Activated CD4-positive, alpha-beta T cell treated with anti-CD3 and anti-CD28 coated beads for 24 hours (primary cell): ENCODE measurements at regions not wholly inside any gene's neighbourhood (a gene's known extent, or its start where the extent isn't known, plus 50 kb on each side); places are given as distances from the start of the nearest gene placed in this dataset.
"Not testable (repeated sequence)": the region's sequence is repeated elsewhere in the genome, so short reads cannot be mapped to it uniquely, and the experiment has no call there.

Source experiments
- DNase-seq, 2 donors: peaks; one replicate each; pipeline ENCODE4 v3.0.0-alpha.2; 2020; ENCODE audit warnings: low read depth in 2 of 2

GRCh38 chr13:44664308-44664707 is 88.2 kb upstream of the TSC22D1 start:
- no peak for DNase-seq

DNA sequence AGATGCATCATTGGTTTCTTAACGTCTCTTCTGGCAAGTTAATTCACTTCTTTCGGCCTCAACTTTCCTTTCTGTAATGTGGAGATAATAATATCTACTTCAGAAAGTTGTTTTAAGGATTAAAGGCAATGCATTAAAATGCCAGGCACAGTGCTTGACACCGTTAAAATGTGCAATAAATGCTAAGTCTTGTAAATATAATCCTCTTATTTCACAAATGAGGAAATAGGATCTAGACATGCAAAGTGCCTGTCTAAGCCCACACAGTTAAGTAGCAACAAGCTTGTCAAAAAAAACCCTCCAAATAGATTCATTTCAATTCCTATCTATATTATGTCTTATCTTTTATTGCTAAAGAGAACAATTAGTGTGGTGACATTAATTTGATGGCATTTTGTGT is 86.4 kb upstream of the TSC22D1 start:
- no peak for DNase-seq

DNA sequence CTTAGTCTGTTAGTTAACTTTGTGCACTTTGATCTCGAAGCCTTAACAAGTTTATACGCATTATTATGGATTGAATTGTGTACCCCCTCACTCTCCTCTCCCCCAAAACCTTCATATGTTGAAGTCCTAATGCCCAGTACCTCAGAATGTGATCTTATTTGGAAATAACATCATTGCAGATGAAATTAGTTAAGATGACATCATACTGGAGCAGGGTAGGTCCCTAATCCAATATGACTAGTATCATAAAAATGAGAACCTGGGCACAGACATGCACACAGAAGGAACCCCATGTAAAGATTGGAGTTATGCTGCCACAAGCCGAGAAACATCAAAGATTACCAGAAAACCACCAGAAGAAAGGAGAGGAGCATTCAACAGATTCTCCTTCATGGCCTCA is 85.8 kb upstream of the TSC22D1 start:
- DNase-seq: no peak

DNA sequence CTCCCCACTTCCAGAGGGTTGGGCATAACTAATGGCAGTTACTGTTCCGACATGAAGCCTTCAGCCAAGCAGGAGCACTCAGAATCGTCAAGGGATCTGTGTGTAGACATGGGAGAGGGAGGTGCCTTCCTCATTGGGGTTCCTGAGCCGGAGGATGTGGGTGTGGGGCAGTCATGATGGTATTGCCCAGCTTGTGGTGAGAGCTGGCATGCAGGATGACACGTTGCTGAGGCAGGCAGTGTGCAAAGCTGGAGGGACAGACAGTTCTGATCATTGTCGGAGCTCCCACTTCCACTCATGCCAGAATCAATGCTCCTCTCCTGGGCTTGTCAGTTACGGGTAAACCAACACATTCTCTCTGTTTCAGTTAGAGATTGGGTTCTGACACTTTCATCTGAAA is 83.9 kb upstream of the TSC22D1 start:
- no peak for DNase-seq

- no peak for DNase-seq
These were observed 77.0 kb upstream of the TSC22D1 start for GRCh38 chr13:44652962-44653660.

DNA sequence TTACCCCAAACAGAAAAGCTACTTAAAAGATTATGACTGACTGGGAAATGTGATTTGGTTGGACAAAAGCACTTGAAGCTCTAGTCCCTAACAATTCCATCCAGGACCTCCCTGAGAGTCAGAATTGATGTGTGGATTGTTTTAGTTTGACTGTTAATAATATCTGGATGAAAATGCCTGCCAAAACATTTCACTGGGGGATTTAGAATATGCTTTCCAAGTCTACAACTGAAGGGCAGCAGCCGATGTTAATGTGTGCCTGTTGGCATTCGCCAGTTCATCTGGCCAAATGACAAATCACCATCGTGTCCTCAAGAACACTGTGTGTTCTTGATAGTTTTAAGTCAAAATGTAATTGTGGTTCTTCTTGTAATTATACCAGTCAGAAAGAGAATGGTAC is 76.0 kb upstream of the TSC22D1 start:
- DNase-seq: no peak

DNA sequence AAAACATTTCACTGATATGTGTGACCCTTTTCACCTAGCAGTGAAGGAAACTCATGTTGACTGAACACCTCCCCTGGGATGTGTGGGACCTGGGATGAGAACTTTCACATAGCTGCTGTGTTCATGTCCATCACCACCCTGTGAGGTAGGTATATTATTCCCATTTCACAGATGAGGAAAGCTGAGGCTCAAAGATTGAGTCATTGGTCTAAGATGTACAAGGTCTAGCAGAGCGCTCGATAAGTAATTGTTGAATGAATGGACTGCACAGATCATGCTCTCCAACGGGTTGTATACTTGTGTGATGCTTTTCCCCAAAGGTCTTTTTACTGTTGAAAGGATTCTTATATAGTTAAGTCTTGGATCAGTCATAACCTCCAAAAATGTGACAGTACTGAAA is 75.6 kb upstream of the TSC22D1 start:
- no peak for DNase-seq

GRCh38 chr13:44651209-44651608 is 75.1 kb upstream of the TSC22D1 start:
- no peak for DNase-seq

- no peak for DNase-seq
These were observed 73.7 kb upstream of the TSC22D1 start for GRCh38 chr13:44649834-44650233.

GRCh38 chr13:44649104-44649428 is 72.9 kb upstream of the TSC22D1 start:
- peak in 1 of 2 donors; percentile 14 for DNase-seq

- DNase-seq: no peak
These were observed 72.4 kb upstream of the TSC22D1 start for GRCh38 chr13:44648392-44649103.

DNA sequence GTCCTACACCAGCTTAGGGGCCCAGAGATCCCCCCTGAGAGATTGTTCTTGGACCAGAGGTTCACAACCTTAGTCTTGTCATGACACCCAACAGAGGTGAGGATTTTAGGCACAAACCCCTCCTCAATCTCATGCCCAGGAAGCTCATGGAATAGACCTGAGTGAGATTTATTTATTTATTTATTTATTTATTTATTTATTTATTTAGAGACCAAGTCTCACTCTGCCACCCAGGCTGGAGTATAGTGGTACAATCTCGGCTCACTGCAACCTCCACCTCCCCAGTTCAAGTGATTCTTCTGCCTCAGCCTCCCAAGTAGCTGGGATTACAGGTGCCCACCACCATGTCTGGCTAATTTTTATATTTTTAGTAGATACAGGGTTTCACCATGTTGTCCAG is 71.4 kb upstream of the TSC22D1 start:
- not testable (repeated sequence) for DNase-seq

- DNase-seq: no peak
These were observed 69.9 kb upstream of the TSC22D1 start for GRCh38 chr13:44646044-44646443.

DNA sequence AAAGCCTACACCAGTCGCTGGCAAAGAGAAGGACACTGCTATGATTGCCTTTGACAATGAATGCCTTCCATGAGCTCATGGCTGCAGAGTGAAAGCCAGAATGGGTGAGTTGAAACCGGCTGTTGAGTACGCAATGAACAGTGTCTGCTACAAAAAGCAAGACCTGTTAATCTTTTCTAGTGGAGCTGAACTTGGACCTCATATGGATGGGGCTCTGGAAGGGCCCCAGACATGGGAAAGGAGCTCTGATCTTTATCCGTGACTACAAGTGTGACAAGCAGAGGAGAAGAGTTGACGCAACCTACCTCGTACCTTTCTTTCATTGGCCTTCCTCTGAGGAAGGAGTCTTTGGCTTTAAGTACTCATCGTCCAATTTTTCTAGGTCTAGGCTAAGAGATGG is 67.1 kb upstream of the TSC22D1 start:
- DNase-seq: no peak

DNA sequence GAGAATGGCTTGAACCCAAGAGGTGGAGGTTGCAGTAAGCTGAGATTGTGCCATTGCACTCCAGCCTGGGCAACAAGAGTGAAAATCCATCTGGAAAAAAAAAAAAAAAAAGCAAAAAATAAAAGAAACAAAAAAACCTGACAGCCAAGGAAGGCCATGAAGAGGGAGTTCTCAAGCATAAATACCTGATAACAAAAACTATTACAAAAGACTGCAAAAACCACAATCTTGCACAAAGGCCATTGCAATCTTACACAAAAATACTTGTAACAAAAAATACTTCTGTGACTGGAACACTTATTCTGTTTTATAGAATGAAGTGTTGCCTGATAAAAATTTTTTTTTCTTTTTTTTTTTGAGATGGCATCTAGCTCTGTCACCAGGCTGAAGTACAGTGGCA is 61.5 kb upstream of the TSC22D1 start:
- DNase-seq: no peak

GRCh38 chr13:44629465-44630183 is 53.5 kb upstream of the TSC22D1 start:
- no peak for DNase-seq

DNA sequence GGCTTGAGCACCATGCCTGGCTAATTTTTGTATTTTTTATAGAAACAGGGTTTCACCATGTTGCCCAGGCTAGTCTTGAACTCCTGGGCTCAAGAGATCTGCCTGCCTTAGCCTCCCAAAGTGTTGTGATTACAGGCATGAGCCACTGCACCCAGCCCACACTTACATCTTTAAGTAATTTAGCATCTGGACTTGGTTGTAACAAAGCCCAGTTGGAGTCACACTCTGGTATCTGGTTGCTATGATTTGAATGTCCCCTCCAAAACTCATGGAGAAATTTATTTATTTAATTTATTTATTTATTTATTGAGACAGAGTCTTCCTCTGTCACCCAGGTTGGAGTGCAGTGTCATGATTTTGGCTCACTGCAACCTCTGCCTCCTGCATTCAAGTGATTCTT is 52.7 kb upstream of the TSC22D1 start:
- not testable (repeated sequence) for DNase-seq

- no peak for DNase-seq
These were observed 51.3 kb upstream of the TSC22D1 start for GRCh38 chr13:44627441-44627840.

- no peak for DNase-seq
These were observed 50.0 kb upstream of the TSC22D1 start for GRCh38 chr13:44626176-44626575.
